Body of pancreas (tissue), 4 donors: ENCODE measurements at regions not wholly inside any gene's neighbourhood (a gene's known extent, or its start where the extent isn't known, plus 50 kb on each side); places are given as distances from the start of the nearest gene placed in this dataset.

Experiments used
- ATAC-seq: fragments of 150-250 bp; one replicate; pipeline ENCODE4 v1.9.1; 2016
- DNase-seq, 4 donors: peaks; one replicate each; pipeline ENCODE4 v3.0.0-alpha.2; 2019
- H3K27ac ChIP-seq, 4 donors: fragments of 200-600 bp; sonication (generic); 1 replicate in 3 of 4; 2 replicates in 1 of 4; pipeline versions ENCODE4 v1.5.1 to v1.6.1; 2016 to 2019; ENCODE audit warnings: mild to moderate bottlenecking in 1 of 4, mixed read lengths in 1 of 4, moderate library complexity in 1 of 4
- H3K27me3 ChIP-seq, 2 donors: fragments of 200-600 bp; sonication (generic); one replicate each; pipeline ENCODE4 v1.6.0; 2016; ENCODE audit warnings: mild to moderate bottlenecking in 1 of 2
- H3K36me3 ChIP-seq, 2 donors: fragments of 200-600 bp; sonication (generic); replicated peaks in 1 of 2; 2 replicates each; pipeline ENCODE4 v1.5.1; 2016; ENCODE audit warnings: low read depth in 2 of 2; ENCODE audit not compliant: insufficient read depth in 1 of 2
- H3K4me1 ChIP-seq: fragments of 200-600 bp; sonication (generic); one replicate; pipeline ENCODE4 v1.6.0; 2016
- H3K4me3 ChIP-seq, 2 donors: fragments of 200-600 bp; sonication (generic); 1 replicate in 1 of 2; 2 replicates in 1 of 2; pipeline ENCODE4 v1.5.1; 2016 to 2019
- H3K9me3 ChIP-seq, 3 donors: fragments of 200-600 bp; sonication (generic); 1 replicate in 2 of 3; 2 replicates in 1 of 3; pipeline ENCODE4 v1.5.1; 2016
- POLR2A ChIP-seq, 3 donors: fragments of 450-650 bp; IDR thresholded peaks; one replicate each; pipeline ENCODE4 v1.6.1; 2016; ENCODE audit warnings: antibody characterized with exemption in 3 of 3, mild to moderate bottlenecking in 2 of 3
- intact Hi-C: fragments of 100-400 bp; cut with DNase I; formaldehyde crosslinking; loops from one replicate; pipeline ENCODE4 v1.15.1; 2023
- TF ChIP-seq, protein P1 (sequence below), 7 experiments: fragments of 450-650 bp in 4 of 7; fragments of 200-600 bp in 3 of 7; sonication (generic) in 3 of 7; IDR thresholded peaks; one replicate each; pipeline ENCODE4 v1.5.1; 2016 to 2019; ENCODE audit warnings: antibody characterized with exemption in 7 of 7

DNA sequence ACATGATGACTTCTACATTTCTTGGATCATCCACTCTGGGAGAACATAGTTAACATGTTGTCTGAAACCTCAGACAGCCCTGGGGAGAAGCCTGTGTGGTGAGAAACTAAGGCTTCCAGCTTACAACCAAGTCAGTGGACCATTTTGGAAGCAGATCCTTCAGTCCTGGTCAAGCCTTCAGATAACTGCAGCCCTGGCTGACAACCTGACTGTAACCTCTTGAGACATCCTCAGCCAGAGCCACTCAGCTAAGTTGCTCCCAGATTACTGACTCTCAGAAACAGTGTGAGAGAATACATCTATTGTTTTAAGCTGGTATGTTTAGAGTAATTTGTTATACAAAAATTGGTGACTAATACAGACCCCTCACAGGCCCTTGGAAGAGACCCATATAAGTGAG, 50.9 kb upstream of the KPNA4 start:
- no peak for DNase-seq
- no peaks in the 10 kb centered on the region for H3K9me3 ChIP-seq
- peaks cover 13% of the 10 kb centered on the region for H3K4me1 ChIP-seq
- no peak overlapping the region for H3K4me3 ChIP-seq
- no peak for ATAC-seq
- no peaks in the 10 kb centered on the region for H3K36me3 ChIP-seq
- no peak overlapping the region for H3K27ac ChIP-seq
- TF ChIP-seq POLR2A (IDR thresholded peaks at IDR 0.05) = no peak
- TF ChIP-seq, protein P1, sequence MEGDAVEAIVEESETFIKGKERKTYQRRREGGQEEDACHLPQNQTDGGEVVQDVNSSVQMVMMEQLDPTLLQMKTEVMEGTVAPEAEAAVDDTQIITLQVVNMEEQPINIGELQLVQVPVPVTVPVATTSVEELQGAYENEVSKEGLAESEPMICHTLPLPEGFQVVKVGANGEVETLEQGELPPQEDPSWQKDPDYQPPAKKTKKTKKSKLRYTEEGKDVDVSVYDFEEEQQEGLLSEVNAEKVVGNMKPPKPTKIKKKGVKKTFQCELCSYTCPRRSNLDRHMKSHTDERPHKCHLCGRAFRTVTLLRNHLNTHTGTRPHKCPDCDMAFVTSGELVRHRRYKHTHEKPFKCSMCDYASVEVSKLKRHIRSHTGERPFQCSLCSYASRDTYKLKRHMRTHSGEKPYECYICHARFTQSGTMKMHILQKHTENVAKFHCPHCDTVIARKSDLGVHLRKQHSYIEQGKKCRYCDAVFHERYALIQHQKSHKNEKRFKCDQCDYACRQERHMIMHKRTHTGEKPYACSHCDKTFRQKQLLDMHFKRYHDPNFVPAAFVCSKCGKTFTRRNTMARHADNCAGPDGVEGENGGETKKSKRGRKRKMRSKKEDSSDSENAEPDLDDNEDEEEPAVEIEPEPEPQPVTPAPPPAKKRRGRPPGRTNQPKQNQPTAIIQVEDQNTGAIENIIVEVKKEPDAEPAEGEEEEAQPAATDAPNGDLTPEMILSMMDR (IDR thresholded peaks at IDR 0.05) = no peak
- intact Hi-C loops = no loop called here
- no peaks in the 10 kb centered on the region for H3K27me3 ChIP-seq
